GM11168 (cell line): ENCODE measurements at regions not wholly inside any gene's neighbourhood (a gene's known extent, or its start where the extent isn't known, plus 50 kb on each side); places are given as distances from the start of the nearest gene placed in this dataset.

Source experiments
- in situ Hi-C: fragments of 300-500 bp; cut with MboI; formaldehyde crosslinking; loops from one replicate; pipeline ENCODE4 v1.12.0; 2022; ENCODE audit warnings: low sequenced_read_pairs; ENCODE audit not compliant: unreplicated experiment

- in situ Hi-C loops, result no loop called here
Observed at GRCh38 chrX:3777416-3777815, 64.0 kb upstream of the PRKX start.

- in situ Hi-C loops, result no loop called here
Observed at GRCh38 chrX:3771766-3772165, 58.3 kb upstream of the PRKX start.

DNA sequence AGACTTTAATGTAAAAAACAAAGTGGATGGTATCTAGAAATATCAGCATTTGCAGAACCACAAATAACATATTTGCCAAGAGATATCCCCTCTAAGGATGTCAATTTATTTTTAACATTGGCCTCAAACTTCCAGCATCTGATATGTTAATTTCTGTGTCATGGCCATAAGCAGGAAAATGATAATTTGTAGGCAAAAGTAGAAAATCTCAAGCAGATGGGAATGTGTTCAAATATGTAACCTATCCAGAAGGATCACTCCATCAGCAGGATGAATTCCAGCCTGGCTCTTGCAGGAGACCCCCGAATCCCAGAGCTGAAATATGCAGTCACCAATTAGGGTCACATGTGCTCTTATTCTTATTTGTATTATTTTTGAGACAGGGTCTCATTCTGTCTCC lies 55.4 kb upstream of the PRKX start:
- in situ Hi-C loops, result no loop called here
